Activated naive CD8-positive, alpha-beta T cell treated with anti-CD3 and anti-CD28 coated beads for 36 hours (primary cell): ENCODE measurements at regions not wholly inside any gene's neighbourhood (a gene's known extent, or its start where the extent isn't known, plus 50 kb on each side); places are given as distances from the start of the nearest gene placed in this dataset.
A peak's percentile ranks its signal among the peaks of the same experiment; 100 is the strongest.

Source experiments
- DNase-seq: peaks from one replicate; pipeline ENCODE4 v3.0.0; 2021
- H3K27ac Mint-ChIP-seq: one replicate; pipeline ENCODE4 v1.8.0; 2022; ENCODE audit warnings: mild to moderate bottlenecking, moderate library complexity, mixed read lengths
- H3K27me3 Mint-ChIP-seq: one replicate; pipeline ENCODE4 v1.8.0; 2022; ENCODE audit warnings: mild to moderate bottlenecking, mixed read lengths
- H3K36me3 Mint-ChIP-seq: one replicate; pipeline ENCODE4 v1.8.0; 2021; ENCODE audit warnings: mild to moderate bottlenecking, mixed read lengths
- H3K4me1 Mint-ChIP-seq: one replicate; pipeline ENCODE4 v1.8.0; 2021; ENCODE audit warnings: mixed read lengths
- H3K4me3 Mint-ChIP-seq: one replicate; pipeline ENCODE4 v1.8.0; 2022; ENCODE audit warnings: mild to moderate bottlenecking, moderate library complexity, mixed read lengths
- H3K9me3 Mint-ChIP-seq: one replicate; pipeline ENCODE4 v1.8.0; 2022; ENCODE audit warnings: mixed read lengths

- Mint-ChIP-seq H3K27ac (no peak overlapping the region), H3K4me1 (no peaks in the 10 kb centered on the region), H3K4me3 (no peak overlapping the region), H3K36me3 (no peaks in the 10 kb centered on the region), H3K27me3 (no peaks in the 10 kb centered on the region), H3K9me3 (no peaks in the 10 kb centered on the region)
- DNase-seq = no peak
Measured at GRCh38 chr2:59066787-59067399, 825.8 kb upstream of the FANCL start.

- Mint-ChIP-seq H3K27ac (no peak overlapping the region), H3K4me3 (no peak overlapping the region), H3K9me3 (no peaks in the 10 kb centered on the region), H3K36me3 (no peaks in the 10 kb centered on the region), H3K4me1 (no peaks in the 10 kb centered on the region), H3K27me3 (no peaks in the 10 kb centered on the region)
- no peak for DNase-seq
Measured at GRCh38 chr2:59047373-59047995, 806.4 kb upstream of the FANCL start.

- no peaks in the 10 kb centered on the region for H3K36me3 Mint-ChIP-seq
- H3K27me3 Mint-ChIP-seq = no peaks in the 10 kb centered on the region
- no peak overlapping the region for H3K4me3 Mint-ChIP-seq
- no peaks in the 10 kb centered on the region for H3K9me3 Mint-ChIP-seq
- H3K4me1 Mint-ChIP-seq = no peaks in the 10 kb centered on the region
- no peak for DNase-seq
- no peak overlapping the region for H3K27ac Mint-ChIP-seq
Measured at GRCh38 chr2:59046401-59047372, 805.6 kb upstream of the FANCL start.

- H3K36me3 Mint-ChIP-seq = no peaks in the 10 kb centered on the region
- no peak for DNase-seq
- no peaks in the 10 kb centered on the region for H3K27me3 Mint-ChIP-seq
- H3K9me3 Mint-ChIP-seq = no peaks in the 10 kb centered on the region
- H3K27ac Mint-ChIP-seq = no peak overlapping the region
- H3K4me1 Mint-ChIP-seq = no peaks in the 10 kb centered on the region
- no peak overlapping the region for H3K4me3 Mint-ChIP-seq
Measured at GRCh38 chr2:59044736-59045135, 803.6 kb upstream of the FANCL start.

DNA sequence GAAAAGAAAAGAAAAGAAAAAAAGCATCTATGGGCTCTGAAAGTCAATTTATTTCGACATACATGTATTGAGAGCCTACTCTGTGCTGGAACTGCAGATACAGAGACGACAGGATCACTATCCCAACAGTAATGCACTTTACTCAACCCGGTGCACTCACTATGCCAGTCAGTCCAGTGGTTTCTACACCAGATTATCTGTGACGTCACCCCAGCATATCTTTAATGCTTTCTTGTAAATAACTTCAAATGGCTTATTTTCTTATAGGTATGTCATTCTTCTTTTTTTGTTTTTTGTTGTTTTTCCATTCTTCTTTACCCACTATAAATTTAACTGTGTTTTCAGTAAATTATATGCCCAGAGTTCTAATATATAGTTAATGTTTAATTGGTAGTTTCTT is 800.0 kb upstream of the FANCL start:
- H3K9me3 Mint-ChIP-seq = peaks cover 2% of the 10 kb centered on the region
- no peak for DNase-seq
- no peaks in the 10 kb centered on the region for H3K27me3 Mint-ChIP-seq
- H3K4me1 Mint-ChIP-seq = no peaks in the 10 kb centered on the region
- H3K36me3 Mint-ChIP-seq = no peaks in the 10 kb centered on the region
- no peak overlapping the region for H3K27ac Mint-ChIP-seq
- no peak overlapping the region for H3K4me3 Mint-ChIP-seq

GRCh38 chr2:59034837-59035236 is 793.7 kb upstream of the FANCL start:
- peaks cover 2% of the 10 kb centered on the region for H3K9me3 Mint-ChIP-seq
- no peaks in the 10 kb centered on the region for H3K4me1 Mint-ChIP-seq
- no peak for DNase-seq
- H3K27me3 Mint-ChIP-seq = no peaks in the 10 kb centered on the region
- H3K4me3 Mint-ChIP-seq = no peak overlapping the region
- no peaks in the 10 kb centered on the region for H3K36me3 Mint-ChIP-seq
- no peak overlapping the region for H3K27ac Mint-ChIP-seq

- no peak overlapping the region for H3K27ac Mint-ChIP-seq
- DNase-seq = no peak
- H3K9me3 Mint-ChIP-seq = peaks cover 2% of the 10 kb centered on the region
- no peaks in the 10 kb centered on the region for H3K27me3 Mint-ChIP-seq
- no peaks in the 10 kb centered on the region for H3K36me3 Mint-ChIP-seq
- no peaks in the 10 kb centered on the region for H3K4me1 Mint-ChIP-seq
- no peak overlapping the region for H3K4me3 Mint-ChIP-seq
Measured at GRCh38 chr2:59034106-59034505, 793.0 kb upstream of the FANCL start.

- no peaks in the 10 kb centered on the region for H3K4me1 Mint-ChIP-seq
- no peak for DNase-seq
- peaks cover 2% of the 10 kb centered on the region for H3K9me3 Mint-ChIP-seq
- H3K36me3 Mint-ChIP-seq = no peaks in the 10 kb centered on the region
- H3K4me3 Mint-ChIP-seq = no peak overlapping the region
- H3K27me3 Mint-ChIP-seq = no peaks in the 10 kb centered on the region
- H3K27ac Mint-ChIP-seq = no peak overlapping the region
Measured at GRCh38 chr2:59033661-59034060, 792.5 kb upstream of the FANCL start.

DNA sequence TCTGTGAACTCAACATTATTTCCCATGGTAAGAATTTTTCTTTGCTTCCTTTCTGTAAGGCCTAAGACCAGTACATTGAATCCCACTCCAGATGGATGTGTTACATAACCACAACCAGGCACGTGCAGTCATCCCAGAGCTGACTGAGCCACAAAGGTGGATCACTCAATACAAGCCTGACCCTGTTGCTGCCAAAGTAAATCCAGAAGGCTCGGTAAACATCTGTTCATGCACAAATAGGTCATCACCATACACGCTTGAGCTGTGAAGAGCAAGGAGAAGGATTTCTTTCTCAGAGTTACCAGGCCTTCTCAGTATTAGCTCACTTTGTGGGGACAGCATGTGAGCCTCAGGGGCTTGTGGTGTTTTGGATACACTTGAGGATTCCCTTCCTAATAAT is 791.4 kb upstream of the FANCL start:
- no peak overlapping the region for H3K4me3 Mint-ChIP-seq
- no peaks in the 10 kb centered on the region for H3K27me3 Mint-ChIP-seq
- H3K27ac Mint-ChIP-seq = no peak overlapping the region
- H3K36me3 Mint-ChIP-seq = no peaks in the 10 kb centered on the region
- no peak for DNase-seq
- H3K9me3 Mint-ChIP-seq = no peaks in the 10 kb centered on the region
- no peaks in the 10 kb centered on the region for H3K4me1 Mint-ChIP-seq

- Mint-ChIP-seq H3K27me3 (peaks cover 8% of the 10 kb centered on the region), H3K27ac (no peak overlapping the region), H3K36me3 (no peaks in the 10 kb centered on the region), H3K9me3 (no peaks in the 10 kb centered on the region), H3K4me3 (no peak overlapping the region), H3K4me1 (no peaks in the 10 kb centered on the region)
- DNase-seq = no peak
Measured at GRCh38 chr2:59029058-59029457, 787.9 kb upstream of the FANCL start.

DNA sequence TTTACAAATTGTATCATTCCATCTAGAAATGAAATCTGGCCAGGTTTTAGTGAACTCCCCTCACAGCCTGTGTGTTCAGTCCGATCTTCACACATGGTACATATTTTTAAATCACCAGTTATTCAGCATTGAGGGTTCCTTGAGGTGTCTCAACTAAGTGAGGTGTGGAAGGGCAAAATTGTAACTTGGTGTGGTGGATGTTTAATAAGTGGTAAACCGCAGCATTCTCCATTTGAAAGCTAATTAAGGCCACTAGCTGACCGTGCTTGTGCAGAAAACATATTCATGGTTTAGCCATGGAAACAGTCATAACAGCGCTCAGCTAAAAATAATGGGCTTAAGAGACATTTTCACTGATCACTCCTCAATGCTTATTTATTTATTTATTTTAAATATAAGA is 786.2 kb upstream of the FANCL start:
- no peak overlapping the region for H3K4me3 Mint-ChIP-seq
- H3K4me1 Mint-ChIP-seq = no peaks in the 10 kb centered on the region
- H3K27me3 Mint-ChIP-seq = peaks cover 8% of the 10 kb centered on the region
- no peak for DNase-seq
- H3K9me3 Mint-ChIP-seq = no peaks in the 10 kb centered on the region
- no peak overlapping the region for H3K27ac Mint-ChIP-seq
- no peaks in the 10 kb centered on the region for H3K36me3 Mint-ChIP-seq

- DNase-seq = peak; percentile 21
- Mint-ChIP-seq H3K4me1 (no peaks in the 10 kb centered on the region), H3K27me3 (peaks cover 8% of the 10 kb centered on the region), H3K36me3 (no peaks in the 10 kb centered on the region), H3K4me3 (no peak overlapping the region), H3K27ac (no peak overlapping the region), H3K9me3 (no peaks in the 10 kb centered on the region)
Measured at GRCh38 chr2:59025157-59025757, 784.1 kb upstream of the FANCL start.

DNA sequence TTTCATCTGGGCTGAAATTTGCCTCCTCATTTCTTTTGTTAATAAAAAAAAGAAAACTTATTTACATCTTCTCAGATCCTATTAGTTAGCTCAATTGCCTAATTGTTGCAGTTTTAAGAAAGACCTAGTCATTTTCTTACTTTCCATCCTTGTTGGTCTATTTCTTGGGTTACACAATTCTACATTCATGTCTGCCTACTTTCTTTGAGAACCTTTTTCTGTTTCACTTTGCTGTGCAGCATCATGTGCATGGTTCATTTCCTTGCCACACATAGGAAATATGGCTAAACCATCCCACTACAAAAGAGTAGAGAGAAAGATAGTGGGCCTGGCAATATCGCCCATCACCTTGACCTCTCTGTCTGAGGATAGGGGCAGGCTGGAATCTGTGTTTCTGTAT is 780.7 kb upstream of the FANCL start:
- Mint-ChIP-seq H3K36me3 (no peaks in the 10 kb centered on the region), H3K27ac (no peak overlapping the region), H3K27me3 (peaks cover 5% of the 10 kb centered on the region), H3K9me3 (no peaks in the 10 kb centered on the region), H3K4me3 (no peak overlapping the region), H3K4me1 (no peaks in the 10 kb centered on the region)
- DNase-seq = no peak

- Mint-ChIP-seq H3K4me1 (no peaks in the 10 kb centered on the region), H3K4me3 (no peak overlapping the region), H3K27me3 (peaks cover 3% of the 10 kb centered on the region), H3K36me3 (no peaks in the 10 kb centered on the region), H3K27ac (no peak overlapping the region), H3K9me3 (no peaks in the 10 kb centered on the region)
- no peak for DNase-seq
Measured at GRCh38 chr2:59019566-59020159, 778.5 kb upstream of the FANCL start.

GRCh38 chr2:59018737-59019136 is 777.6 kb upstream of the FANCL start:
- Mint-ChIP-seq H3K27me3 (no peaks in the 10 kb centered on the region), H3K27ac (no peak overlapping the region), H3K4me1 (no peaks in the 10 kb centered on the region), H3K36me3 (no peaks in the 10 kb centered on the region), H3K4me3 (no peak overlapping the region), H3K9me3 (no peaks in the 10 kb centered on the region)
- no peak for DNase-seq
